SK-N-SH (cell line): ENCODE measurements at regions not wholly inside any gene's neighbourhood (a gene's known extent, or its start where the extent isn't known, plus 50 kb on each side); places are given as distances from the start of the nearest gene placed in this dataset.

Source experiments
- CTCF ChIP-seq: fragments of 200-600 bp; sonication (generic); IDR thresholded peaks from 2 replicates; pipeline ENCODE4 v1.6.1; 2017; ENCODE audit warnings: antibody characterized with exemption, mild to moderate bottlenecking, moderate library complexity
- SMC3 ChIP-seq: IDR thresholded peaks from 2 replicates; pipeline ENCODE4 v1.6.1; 2012; ENCODE audit warnings: low read depth, low read length, improper control_type of control experiment
- TAF1 ChIP-seq: IDR thresholded peaks from 2 replicates; pipeline ENCODE4 v1.6.1; 2012; ENCODE audit warnings: low read depth, mild to moderate bottlenecking, low read length, moderate library complexity, borderline replicate concordance
- TF ChIP-seq, protein P1 (sequence below): IDR thresholded peaks from 2 replicates; pipeline ENCODE4 v1.4.0; 2012; ENCODE audit warnings: low read depth, borderline replicate concordance

- TF ChIP-seq TAF1 (no peak), SMC3 (no peak), CTCF (no peak)
- TF ChIP-seq, protein P1, sequence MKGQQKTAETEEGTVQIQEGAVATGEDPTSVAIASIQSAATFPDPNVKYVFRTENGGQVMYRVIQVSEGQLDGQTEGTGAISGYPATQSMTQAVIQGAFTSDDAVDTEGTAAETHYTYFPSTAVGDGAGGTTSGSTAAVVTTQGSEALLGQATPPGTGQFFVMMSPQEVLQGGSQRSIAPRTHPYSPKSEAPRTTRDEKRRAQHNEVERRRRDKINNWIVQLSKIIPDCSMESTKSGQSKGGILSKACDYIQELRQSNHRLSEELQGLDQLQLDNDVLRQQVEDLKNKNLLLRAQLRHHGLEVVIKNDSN = no peak
These were observed 145.8 kb upstream of the HCCS start for GRCh38 chrX:10965174-10965798.
